ENCODE measurements at regions not wholly inside any gene's neighbourhood (a gene's known extent, or its start where the extent isn't known, plus 50 kb on each side); places are given as distances from the start of the nearest gene placed in this dataset.
"Not testable (repeated sequence)": the region's sequence is repeated elsewhere in the genome, so short reads cannot be mapped to it uniquely, and the experiment has no call there.

DNA sequence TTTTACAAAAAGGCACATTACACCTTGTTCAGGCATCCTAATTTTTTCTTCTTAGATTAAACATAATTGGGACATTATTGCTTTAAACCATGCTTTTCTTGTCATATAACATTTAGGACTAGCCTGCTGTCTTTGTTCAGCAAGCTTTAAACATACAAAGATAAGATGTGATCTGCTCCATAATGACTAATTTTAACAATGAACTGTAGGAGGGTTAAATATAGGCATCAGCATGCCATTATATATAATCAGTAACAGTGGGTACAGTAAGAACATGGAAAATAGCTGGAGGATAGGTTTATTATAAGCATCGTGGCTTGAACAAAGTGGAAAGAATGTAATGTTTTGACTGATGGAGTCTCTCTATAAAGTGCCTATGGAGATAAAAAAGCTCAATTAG lies 661.7 kb downstream of the SLITRK6 start:
- Mint-ChIP-seq H3K27ac (no peak overlapping the region), H3K36me3 (ENCODE audit: insufficient read depth in 2 of 2) (no peaks in the 10 kb centered on the region), H3K4me1 (ENCODE audit: low read depth) (no peaks in the 10 kb centered on the region), H3K9me3 (peaks cover 6 to 7% of the 10 kb centered on the region in 2 donors), H3K27me3 (ENCODE audit: low read depth) (no peaks in the 10 kb centered on the region), H3K4me3 (no peak overlapping the region)
- ATAC-seq (replicated peaks in 1 of 2): no peak
- no peak for DNase-seq

DNA sequence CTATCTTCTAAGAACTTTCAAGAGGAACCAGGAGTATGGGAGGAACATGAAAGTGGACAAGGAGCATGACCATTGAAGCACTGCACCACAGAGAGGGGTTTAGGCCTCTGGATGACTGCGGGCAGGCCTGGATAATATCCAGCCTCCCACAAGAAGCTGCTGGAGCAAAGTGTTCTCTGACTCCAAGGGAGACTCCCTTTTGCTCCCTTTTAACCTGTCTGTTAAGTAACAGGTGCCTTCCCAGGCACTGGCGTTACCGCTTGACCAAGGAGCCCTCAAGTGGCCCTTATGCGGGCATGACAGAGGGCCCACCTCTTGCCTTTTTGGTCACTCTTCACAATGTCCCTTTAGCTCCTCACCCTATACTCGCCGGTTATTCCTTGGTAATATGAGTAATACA lies 666.2 kb downstream of the SLITRK6 start:
- ATAC-seq (replicated peaks in 1 of 2) (no peak), DNase-seq (no peak)
- Mint-ChIP-seq H3K36me3 (ENCODE audit: insufficient read depth in 2 of 2) (no peaks in the 10 kb centered on the region), H3K27ac (no peak overlapping the region), H3K4me1 (ENCODE audit: low read depth) (no peaks in the 10 kb centered on the region), H3K4me3 (no peak overlapping the region), H3K27me3 (ENCODE audit: low read depth) (no peaks in the 10 kb centered on the region), H3K9me3 (peaks cover 0 to 2% of the 10 kb centered on the region in 2 donors)

DNA sequence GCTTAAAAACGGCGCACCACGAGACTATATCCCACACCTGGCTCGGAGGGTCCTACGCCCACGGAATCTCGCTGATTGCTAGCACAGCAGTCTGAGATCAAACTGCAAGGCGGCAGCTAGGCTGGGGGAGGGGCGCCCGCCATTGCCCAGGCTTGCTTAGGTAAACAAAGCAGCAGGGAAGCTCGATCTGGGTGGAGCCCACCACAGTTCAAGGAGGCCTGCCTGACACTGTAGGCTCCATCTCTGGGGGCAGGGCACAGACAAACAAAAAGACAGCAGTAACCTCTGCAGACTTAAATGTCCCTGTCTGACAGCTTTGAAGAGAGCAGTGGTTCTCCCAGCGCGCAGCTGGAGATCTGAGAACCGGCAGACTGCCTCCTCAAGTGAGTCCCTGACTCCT lies 675.7 kb downstream of the SLITRK6 start:
- ATAC-seq (replicated peaks in 1 of 2); H3K9me3 Mint-ChIP-seq; H3K36me3 Mint-ChIP-seq (ENCODE audit: insufficient read depth in 2 of 2): not testable (repeated sequence)

GRCh38 chr13:85108356-85108755 lies 690.9 kb downstream of the SLITRK6 start:
- no peak for ATAC-seq (replicated peaks in 1 of 2)
- Mint-ChIP-seq H3K4me1 (ENCODE audit: low read depth) (no peaks in the 10 kb centered on the region), H3K4me3 (no peak overlapping the region), H3K9me3 (peaks cover 2 to 4% of the 10 kb centered on the region in 2 donors), H3K27ac (no peak overlapping the region), H3K36me3 (ENCODE audit: insufficient read depth in 2 of 2) (no peaks in the 10 kb centered on the region), H3K27me3 (ENCODE audit: low read depth) (no peaks in the 10 kb centered on the region)
- no peak for DNase-seq

More for the DNA sequence above, 675.7 kb downstream of the SLITRK6 start:
- H3K27me3 Mint-ChIP-seq (ENCODE audit: low read depth); H3K4me3 Mint-ChIP-seq; DNase-seq; H3K4me1 Mint-ChIP-seq (ENCODE audit: low read depth); H3K27ac Mint-ChIP-seq: not testable (repeated sequence)

- Mint-ChIP-seq H3K9me3 (peaks cover 7 to 8% of the 10 kb centered on the region in 2 donors), H3K36me3 (ENCODE audit: insufficient read depth in 2 of 2) (no peaks in the 10 kb centered on the region), H3K4me1 (ENCODE audit: low read depth) (no peaks in the 10 kb centered on the region), H3K27me3 (ENCODE audit: low read depth) (no peaks in the 10 kb centered on the region), H3K27ac (no peak overlapping the region), H3K4me3 (no peak overlapping the region)
- DNase-seq (no peak), ATAC-seq (replicated peaks in 1 of 2) (no peak)
Observed at GRCh38 chr13:85099245-85099644, 700.0 kb downstream of the SLITRK6 start.

DNA sequence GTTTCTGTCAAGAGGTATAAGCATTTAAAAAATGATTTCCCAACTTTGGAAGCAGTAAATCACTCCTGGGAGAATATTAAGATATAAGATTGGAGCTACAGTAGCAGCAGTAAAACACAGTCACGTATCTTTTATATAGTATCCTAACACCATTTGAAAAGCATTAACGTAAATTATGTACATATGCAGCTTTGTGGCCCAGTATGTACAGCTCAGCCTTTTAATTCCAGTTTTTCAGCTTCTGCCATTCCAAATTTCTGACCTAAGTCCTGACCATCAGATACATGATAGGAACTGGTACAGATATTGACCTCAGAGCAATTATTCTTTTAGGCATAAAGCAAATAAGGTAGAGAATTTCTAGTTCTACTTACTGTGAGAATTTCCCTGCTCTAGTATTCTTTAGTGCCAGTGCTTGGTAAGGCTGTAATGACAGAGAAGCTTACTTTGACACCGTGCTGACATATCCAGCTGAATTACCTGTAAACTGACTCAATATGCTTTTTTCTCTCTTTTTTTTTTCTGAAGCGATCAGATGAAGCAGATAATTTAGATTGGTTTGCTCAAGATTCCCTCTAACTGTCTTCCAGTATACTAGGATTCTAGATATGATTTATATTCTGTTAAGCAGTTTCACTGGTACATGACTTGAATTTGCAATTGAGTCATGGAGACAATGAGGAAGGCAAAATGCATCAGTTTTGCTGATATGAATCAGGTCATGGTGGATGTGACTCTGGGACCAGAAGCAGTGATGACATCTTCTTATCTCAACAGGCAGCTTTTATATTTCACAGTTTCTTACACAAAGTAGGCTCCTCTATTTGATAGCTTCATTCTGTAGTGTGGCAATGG lies 703.6 kb downstream of the SLITRK6 start:
- Mint-ChIP-seq H3K4me1 (ENCODE audit: low read depth) (no peaks in the 10 kb centered on the region), H3K36me3 (ENCODE audit: insufficient read depth in 2 of 2) (no peaks in the 10 kb centered on the region), H3K27me3 (ENCODE audit: low read depth) (no peaks in the 10 kb centered on the region), H3K4me3 (no peak overlapping the region), H3K9me3 (peaks cover 9 to 10% of the 10 kb centered on the region in 2 donors), H3K27ac (no peak overlapping the region)
- DNase-seq: no peak
- no peak for ATAC-seq (replicated peaks in 1 of 2)

- Mint-ChIP-seq H3K36me3 (ENCODE audit: insufficient read depth in 2 of 2) (no peaks in the 10 kb centered on the region), H3K9me3 (peaks cover 7 to 10% of the 10 kb centered on the region in 2 donors), H3K27ac (no peak overlapping the region), H3K4me1 (ENCODE audit: low read depth) (no peaks in the 10 kb centered on the region), H3K27me3 (ENCODE audit: low read depth) (no peaks in the 10 kb centered on the region), H3K4me3 (no peak overlapping the region)
- ATAC-seq (replicated peaks in 1 of 2): no peak
- no peak for DNase-seq
Observed at GRCh38 chr13:85093808-85094207, 705.4 kb downstream of the SLITRK6 start.

- no peaks in the 10 kb centered on the region for H3K27me3 Mint-ChIP-seq (ENCODE audit: low read depth)
- peaks cover 6 to 7% of the 10 kb centered on the region in 2 donors for H3K9me3 Mint-ChIP-seq
- H3K4me3 Mint-ChIP-seq: no peak overlapping the region
Observed at GRCh38 chr13:85091631-85092234, 707.5 kb downstream of the SLITRK6 start.

DNA sequence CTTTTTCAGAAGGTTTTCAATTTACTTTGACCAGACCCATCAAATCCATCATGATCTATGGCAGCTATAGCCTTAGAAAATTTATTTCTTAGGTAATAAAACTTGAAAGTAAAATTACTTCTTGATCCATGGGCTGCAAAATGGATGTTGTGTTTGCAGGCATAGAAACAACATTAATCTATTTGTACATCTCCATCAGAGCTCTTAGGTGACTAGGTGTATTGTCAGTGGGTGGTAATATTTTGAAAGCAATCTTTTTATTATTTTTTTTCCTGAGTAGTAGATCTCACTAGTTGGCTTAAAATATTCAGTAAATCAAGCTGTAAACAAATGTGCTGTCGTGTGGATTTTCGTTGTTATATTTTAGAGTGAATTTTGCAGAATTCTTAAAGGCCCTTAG lies 710.0 kb downstream of the SLITRK6 start:
- no peak overlapping the region for H3K4me3 Mint-ChIP-seq
- no peaks in the 10 kb centered on the region for H3K36me3 Mint-ChIP-seq (ENCODE audit: insufficient read depth in 2 of 2)
- no peaks in the 10 kb centered on the region for H3K27me3 Mint-ChIP-seq (ENCODE audit: low read depth)
- DNase-seq (no peak), ATAC-seq (replicated peaks in 1 of 2) (no peak)
- H3K27ac Mint-ChIP-seq: no peak overlapping the region
- H3K4me1 Mint-ChIP-seq (ENCODE audit: low read depth): no peaks in the 10 kb centered on the region
- peaks cover 3 to 7% of the 10 kb centered on the region in 2 donors for H3K9me3 Mint-ChIP-seq

More at GRCh38 chr13:85091631-85092234, 707.5 kb downstream of the SLITRK6 start:
- no peak overlapping the region for H3K27ac Mint-ChIP-seq
- no peak for DNase-seq
- no peak for ATAC-seq (replicated peaks in 1 of 2)
- H3K4me1 Mint-ChIP-seq (ENCODE audit: low read depth): no peaks in the 10 kb centered on the region
- no peaks in the 10 kb centered on the region for H3K36me3 Mint-ChIP-seq (ENCODE audit: insufficient read depth in 2 of 2)

DNA sequence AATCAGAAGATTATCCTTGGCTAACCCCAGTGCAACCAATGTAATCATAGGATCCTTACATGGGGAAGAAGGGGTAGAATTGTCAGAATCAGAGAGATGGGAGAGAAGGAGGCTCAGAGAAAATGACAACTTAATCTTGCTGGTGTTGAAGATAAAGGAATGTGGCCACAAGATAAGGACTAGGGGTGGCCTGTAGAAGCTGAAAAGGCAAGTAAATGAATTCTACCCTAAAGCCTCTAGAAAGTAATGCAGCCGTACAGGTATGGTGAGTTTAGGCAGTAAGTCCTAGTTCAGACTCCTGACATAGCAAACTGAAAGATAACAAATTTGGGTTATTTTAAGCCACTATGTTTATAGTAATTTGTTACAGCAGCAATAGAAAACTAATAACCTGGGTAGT lies 718.5 kb downstream of the SLITRK6 start:
- Mint-ChIP-seq H3K4me1 (ENCODE audit: low read depth) (no peaks in the 10 kb centered on the region), H3K4me3 (no peak overlapping the region), H3K27ac (no peak overlapping the region)

GRCh38 chr13:85076343-85076742 lies 722.9 kb downstream of the SLITRK6 start:
- H3K36me3 Mint-ChIP-seq (ENCODE audit: insufficient read depth in 2 of 2): no peaks in the 10 kb centered on the region
- no peaks in the 10 kb centered on the region for H3K4me1 Mint-ChIP-seq (ENCODE audit: low read depth)
- DNase-seq (no peak), ATAC-seq (replicated peaks in 1 of 2) (no peak)
- no peak overlapping the region for H3K4me3 Mint-ChIP-seq
- no peak overlapping the region for H3K27ac Mint-ChIP-seq
- H3K27me3 Mint-ChIP-seq (ENCODE audit: low read depth): no peaks in the 10 kb centered on the region
- H3K9me3 Mint-ChIP-seq: peaks cover 0 to 4% of the 10 kb centered on the region in 2 donors

More for the DNA sequence above, 718.5 kb downstream of the SLITRK6 start:
- ATAC-seq (replicated peaks in 1 of 2): no peak
- no peaks in the 10 kb centered on the region for H3K27me3 Mint-ChIP-seq (ENCODE audit: low read depth)
- H3K9me3 Mint-ChIP-seq: peaks cover 3 to 4% of the 10 kb centered on the region in 2 donors
- no peaks in the 10 kb centered on the region for H3K36me3 Mint-ChIP-seq (ENCODE audit: insufficient read depth in 2 of 2)
- DNase-seq: no peak

GRCh38 chr13:85074543-85075313 lies 724.5 kb downstream of the SLITRK6 start:
- ATAC-seq (replicated peaks in 1 of 2) (no peak), DNase-seq (no peak)
- H3K4me1 Mint-ChIP-seq (ENCODE audit: low read depth): no peaks in the 10 kb centered on the region
- H3K4me3 Mint-ChIP-seq: no peak overlapping the region
- no peaks in the 10 kb centered on the region for H3K27me3 Mint-ChIP-seq (ENCODE audit: low read depth)
- H3K36me3 Mint-ChIP-seq (ENCODE audit: insufficient read depth in 2 of 2): no peaks in the 10 kb centered on the region
- H3K27ac Mint-ChIP-seq: no peak overlapping the region
- peaks cover 2 to 4% of the 10 kb centered on the region in 2 donors for H3K9me3 Mint-ChIP-seq

DNA sequence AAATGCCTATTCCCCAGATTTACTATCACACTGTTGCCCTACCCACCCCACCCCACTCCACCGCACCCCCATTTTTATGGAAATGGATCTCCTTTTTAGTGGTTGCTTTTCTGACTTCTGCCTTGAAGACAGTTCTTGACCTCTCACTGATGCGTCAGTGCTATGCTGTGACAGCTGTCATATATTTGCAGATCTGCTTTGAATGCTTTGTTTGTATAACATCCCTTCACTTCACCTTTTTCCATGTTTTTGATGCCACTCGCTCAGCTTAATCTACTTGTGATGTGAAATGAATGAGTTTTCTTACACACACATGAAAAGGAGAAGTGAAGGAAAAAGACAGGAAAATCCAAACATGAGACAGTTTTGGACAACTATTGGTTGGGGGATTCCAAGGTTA lies 731.0 kb downstream of the SLITRK6 start:
- H3K9me3 Mint-ChIP-seq: peaks cover 2 to 4% of the 10 kb centered on the region in 2 donors
- DNase-seq (no peak), ATAC-seq (replicated peaks in 1 of 2) (no peak)
- H3K27me3 Mint-ChIP-seq (ENCODE audit: low read depth): no peaks in the 10 kb centered on the region
- no peak overlapping the region for H3K4me3 Mint-ChIP-seq
- H3K27ac Mint-ChIP-seq: no peak overlapping the region
- no peaks in the 10 kb centered on the region for H3K4me1 Mint-ChIP-seq (ENCODE audit: low read depth)
- no peaks in the 10 kb centered on the region for H3K36me3 Mint-ChIP-seq (ENCODE audit: insufficient read depth in 2 of 2)
